HL-60 (cell line): ENCODE measurements at regions not wholly inside any gene's neighbourhood (a gene's known extent, or its start where the extent isn't known, plus 50 kb on each side); places are given as distances from the start of the nearest gene placed in this dataset.

Source experiments
- DNase-seq, 2 experiments: peaks; one replicate each; pipeline ENCODE4 v3.0.0-alpha.2; 2010 to 2020; ENCODE audit warnings: low read depth in 1 of 2, low spot score in 1 of 2
- H3K27ac ChIP-seq: fragments of 250-450 bp; sonication (Bioruptor Pico); replicated peaks from 2 replicates; pipeline ENCODE4 v1.5.1; 2020; ENCODE audit warnings: mild to moderate bottlenecking, moderate library complexity
- H3K27me3 ChIP-seq: fragments of 250-450 bp; sonication (Bioruptor Pico); 2 replicates; pipeline ENCODE4 v1.5.1; 2021; ENCODE audit warnings: mild to moderate bottlenecking, moderate library complexity; ENCODE audit not compliant: insufficient read depth, poor library complexity, severe bottlenecking
- H3K4me3 ChIP-seq: replicated peaks from 2 replicates; pipeline ENCODE4 v1.5.1; 2011; ENCODE audit warnings: mild to moderate bottlenecking, control low read depth, low read length; ENCODE audit not compliant: insufficient read depth
- CTCF ChIP-seq: IDR thresholded peaks from one replicate; pipeline ENCODE4 v1.5.1; 2011; ENCODE audit warnings: low read length, control low read depth, inconsistent platforms; ENCODE audit not compliant: insufficient read depth
- GABPA ChIP-seq: IDR thresholded peaks from 2 replicates; pipeline ENCODE4 v1.6.1; 2012; ENCODE audit warnings: low read depth
- POLR2AphosphoS5 ChIP-seq: IDR thresholded peaks from 2 replicates; pipeline ENCODE4 v1.6.1; 2012; ENCODE audit warnings: low read depth
- REST ChIP-seq: IDR thresholded peaks from 2 replicates; pipeline ENCODE4 v1.6.1; 2012; ENCODE audit warnings: low read depth; ENCODE audit not compliant: insufficient replicate concordance
- SPI1 ChIP-seq: IDR thresholded peaks from 2 replicates; pipeline ENCODE4 v1.6.1; 2012; ENCODE audit warnings: low read depth, mild to moderate bottlenecking, borderline replicate concordance

DNA sequence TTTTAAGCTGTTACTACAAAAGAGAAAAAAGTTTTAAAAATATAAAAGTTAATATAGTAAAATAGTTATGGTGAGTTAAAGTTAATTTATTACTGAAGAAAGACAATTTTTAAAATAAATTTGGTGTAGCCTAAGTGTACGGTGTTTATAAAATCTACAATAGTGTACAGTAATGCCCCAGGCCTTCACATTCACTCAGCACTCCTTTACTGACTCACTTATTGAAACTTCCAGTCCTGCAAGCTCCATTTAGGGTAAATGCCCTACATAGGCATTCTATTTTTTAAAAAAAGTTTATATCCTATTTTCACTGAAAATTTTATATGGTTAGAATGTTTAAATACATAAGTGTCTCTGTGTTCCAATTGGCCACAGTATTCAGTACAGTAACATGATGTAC, 769.5 kb upstream of the NOVA1 start:
- no peak overlapping the region for H3K27ac ChIP-seq
- no peak overlapping the region for H3K4me3 ChIP-seq
- H3K27me3 ChIP-seq: no peaks in the 10 kb centered on the region
- no peak for DNase-seq
- no peak for TF ChIP-seq CTCF

GRCh38 chr14:27370074-27370473, 772.2 kb upstream of the NOVA1 start:
- H3K4me3 ChIP-seq: no peak overlapping the region
- H3K27ac ChIP-seq: no peak overlapping the region
- no peak for DNase-seq
- no peak for TF ChIP-seq CTCF
- TF ChIP-seq GABPA: no peak
- TF ChIP-seq POLR2AphosphoS5: no peak
- no peaks in the 10 kb centered on the region for H3K27me3 ChIP-seq

DNA sequence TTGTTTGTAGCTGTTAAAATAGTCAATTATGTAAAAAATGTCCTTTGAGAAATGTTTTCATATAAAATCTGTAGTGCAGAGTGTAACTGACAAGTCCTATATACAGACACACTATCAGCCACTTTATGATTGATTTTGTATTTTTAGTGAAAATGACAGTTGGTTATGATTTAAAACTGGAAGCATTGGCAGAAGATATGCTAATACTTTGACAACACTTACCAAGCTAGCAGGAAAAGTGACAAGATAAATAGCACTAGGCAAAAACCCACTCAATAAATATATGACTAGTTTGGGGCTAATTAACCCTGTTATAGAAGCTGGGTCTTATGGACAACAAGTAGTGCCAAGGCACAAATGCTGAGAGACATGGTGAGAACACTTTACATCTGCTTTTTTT, 772.9 kb upstream of the NOVA1 start:
- H3K4me3 ChIP-seq: no peak overlapping the region
- no peak for DNase-seq
- TF ChIP-seq REST (no peak), GABPA (no peak), POLR2AphosphoS5 (no peak), SPI1 (no peak), CTCF (no peak)
- no peak overlapping the region for H3K27ac ChIP-seq
- no peaks in the 10 kb centered on the region for H3K27me3 ChIP-seq

GRCh38 chr14:27371209-27371608, 773.4 kb upstream of the NOVA1 start:
- DNase-seq: no peak
- TF ChIP-seq GABPA (no peak), POLR2AphosphoS5 (no peak), SPI1 (no peak), REST (no peak), CTCF (no peak)
- Histone ChIP-seq H3K4me3 (no peak overlapping the region), H3K27ac (no peak overlapping the region), H3K27me3 (no peaks in the 10 kb centered on the region)
